Erythroblast (primary cell): ENCODE measurements at regions not wholly inside any gene's neighbourhood (a gene's known extent, or its start where the extent isn't known, plus 50 kb on each side); places are given as distances from the start of the nearest gene placed in this dataset.

Source experiments
- GATA1 ChIP-seq: IDR thresholded peaks from 2 replicates; pipeline ENCODE4 v1.6.1; 2011; ENCODE audit warnings: low read depth, mild to moderate bottlenecking, control low read depth, low read length, moderate library complexity
- POLR2A ChIP-seq: IDR thresholded peaks from 2 replicates; pipeline ENCODE4 v1.6.1; 2011; ENCODE audit warnings: mild to moderate bottlenecking, low read length

DNA sequence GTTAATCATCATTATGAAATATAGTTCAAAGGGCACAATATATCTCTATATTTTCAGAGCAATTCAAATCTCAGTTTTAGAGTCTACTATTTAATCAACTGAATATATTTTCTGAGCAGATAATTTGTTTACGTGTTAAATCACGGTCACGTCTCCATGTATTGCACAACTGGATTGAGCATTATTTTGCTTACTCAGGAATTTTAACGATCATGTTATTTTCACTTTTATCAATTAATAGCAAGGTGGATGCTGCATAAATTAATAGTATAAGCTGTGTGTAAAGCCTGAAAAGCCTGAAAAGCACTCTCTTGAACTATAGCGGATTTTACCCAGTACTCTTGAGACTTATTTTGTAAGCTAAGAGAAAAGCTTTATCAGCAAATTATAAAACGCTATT, 374.9 kb downstream of the MAGEB5 start:
- no peak for TF ChIP-seq POLR2A
- TF ChIP-seq GATA1 = no peak
